KMS-11 (cell line): ENCODE measurements at regions not wholly inside any gene's neighbourhood (a gene's known extent, or its start where the extent isn't known, plus 50 kb on each side); places are given as distances from the start of the nearest gene placed in this dataset.
A peak's percentile ranks its signal among the peaks of the same experiment; 100 is the strongest.
"Not testable (repeated sequence)": the region's sequence is repeated elsewhere in the genome, so short reads cannot be mapped to it uniquely, and the experiment has no call there.

Source experiments
- H2AFZ ChIP-seq: fragments of 200-600 bp; sonication (generic); 2 replicates; pipeline ENCODE4 v1.6.1; 2016; ENCODE audit warnings: antibody characterized with exemption, mixed run types, low read depth
- H3K27ac ChIP-seq: fragments of 200-600 bp; sonication (generic); 2 replicates; pipeline ENCODE4 v1.6.1; 2016; ENCODE audit warnings: mild to moderate bottlenecking, mixed run types
- H3K27me3 ChIP-seq: fragments of 200-600 bp; sonication (generic); 2 replicates; pipeline ENCODE4 v1.6.1; 2017; ENCODE audit warnings: mild to moderate bottlenecking, low read depth, mixed run types, moderate library complexity; ENCODE audit not compliant: insufficient read depth
- H3K36me3 ChIP-seq: fragments of 200-600 bp; sonication (generic); 2 replicates; pipeline ENCODE4 v1.6.1; 2017; ENCODE audit warnings: mild to moderate bottlenecking, mixed run types; ENCODE audit not compliant: insufficient read depth
- H3K4me1 ChIP-seq: fragments of 200-600 bp; sonication (generic); 2 replicates; pipeline ENCODE4 v1.6.1; 2016; ENCODE audit warnings: mild to moderate bottlenecking, low read depth, mixed run types; ENCODE audit not compliant: poor library complexity, severe bottlenecking
- H3K4me2 ChIP-seq: fragments of 200-600 bp; sonication (generic); 2 replicates; pipeline ENCODE4 v1.7.0; 2016; ENCODE audit warnings: mild to moderate bottlenecking, mixed run types
- H3K4me3 ChIP-seq: fragments of 200-600 bp; sonication (generic); IDR thresholded peaks from 2 replicates; pipeline ENCODE4 v1.6.1; 2017; ENCODE audit warnings: low read depth, low read length, mixed read lengths; ENCODE audit not compliant: insufficient read depth
- H3K79me2 ChIP-seq: fragments of 200-600 bp; sonication (generic); 2 replicates; pipeline ENCODE4 v1.6.1; 2016; ENCODE audit warnings: low read depth, mixed run types; ENCODE audit not compliant: insufficient read depth
- H3K9ac ChIP-seq: fragments of 200-600 bp; sonication (generic); 2 replicates; pipeline ENCODE4 v1.6.1; 2016; ENCODE audit warnings: mild to moderate bottlenecking, mixed run types
- H4K20me1 ChIP-seq: fragments of 200-600 bp; sonication (generic); 2 replicates; pipeline ENCODE4 v1.6.1; 2016; ENCODE audit warnings: mild to moderate bottlenecking, mixed run types; ENCODE audit not compliant: insufficient read depth
- TF ChIP-seq, protein P1 (sequence below): fragments of 200-600 bp; sonication (generic); conservative IDR thresholded peaks from 2 replicates; pipeline ENCODE4 v1.6.1; 2017; ENCODE audit warnings: low read depth, mild to moderate bottlenecking, antibody characterized with exemption, low read length, moderate library complexity, mixed read lengths

DNA sequence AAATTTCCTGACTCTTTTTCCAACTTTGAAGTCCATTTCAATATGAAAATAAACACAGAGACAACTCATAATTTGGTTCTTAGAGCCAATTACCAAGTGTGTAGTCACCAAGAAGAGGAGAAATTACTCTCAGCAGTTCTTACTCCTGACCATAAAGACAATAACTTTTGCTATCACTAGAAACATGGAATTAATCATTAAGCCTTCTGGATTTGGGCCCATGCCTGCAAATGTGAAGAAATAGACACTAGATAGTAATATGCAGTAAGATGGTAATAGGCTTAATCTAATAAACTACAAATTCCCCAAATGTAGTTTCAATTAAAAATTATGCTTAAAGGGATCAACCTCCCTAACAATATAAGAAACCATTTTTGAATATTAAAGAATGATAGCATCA is 185.1 kb upstream of the AGTR1 start:
- Histone ChIP-seq H4K20me1 (no peaks in the 10 kb centered on the region), H3K4me2 (no peak overlapping the region), H3K9ac (no peak overlapping the region), H3K27me3 (no peaks in the 10 kb centered on the region), H3K4me3 (no peak overlapping the region), H3K79me2 (no peaks in the 10 kb centered on the region), H3K36me3 (no peaks in the 10 kb centered on the region), H2AFZ (no peak overlapping the region), H3K27ac (no peak overlapping the region), H3K4me1 (peaks cover 19% of the 10 kb centered on the region)
- TF ChIP-seq, protein P1, sequence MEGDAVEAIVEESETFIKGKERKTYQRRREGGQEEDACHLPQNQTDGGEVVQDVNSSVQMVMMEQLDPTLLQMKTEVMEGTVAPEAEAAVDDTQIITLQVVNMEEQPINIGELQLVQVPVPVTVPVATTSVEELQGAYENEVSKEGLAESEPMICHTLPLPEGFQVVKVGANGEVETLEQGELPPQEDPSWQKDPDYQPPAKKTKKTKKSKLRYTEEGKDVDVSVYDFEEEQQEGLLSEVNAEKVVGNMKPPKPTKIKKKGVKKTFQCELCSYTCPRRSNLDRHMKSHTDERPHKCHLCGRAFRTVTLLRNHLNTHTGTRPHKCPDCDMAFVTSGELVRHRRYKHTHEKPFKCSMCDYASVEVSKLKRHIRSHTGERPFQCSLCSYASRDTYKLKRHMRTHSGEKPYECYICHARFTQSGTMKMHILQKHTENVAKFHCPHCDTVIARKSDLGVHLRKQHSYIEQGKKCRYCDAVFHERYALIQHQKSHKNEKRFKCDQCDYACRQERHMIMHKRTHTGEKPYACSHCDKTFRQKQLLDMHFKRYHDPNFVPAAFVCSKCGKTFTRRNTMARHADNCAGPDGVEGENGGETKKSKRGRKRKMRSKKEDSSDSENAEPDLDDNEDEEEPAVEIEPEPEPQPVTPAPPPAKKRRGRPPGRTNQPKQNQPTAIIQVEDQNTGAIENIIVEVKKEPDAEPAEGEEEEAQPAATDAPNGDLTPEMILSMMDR: no peak

- no peaks in the 10 kb centered on the region for H3K36me3 ChIP-seq
- H4K20me1 ChIP-seq: no peaks in the 10 kb centered on the region
- no peak overlapping the region for H3K27ac ChIP-seq
- H3K79me2 ChIP-seq: no peaks in the 10 kb centered on the region
- H2AFZ ChIP-seq: no peak overlapping the region
- TF ChIP-seq, protein P1: no peak
- H3K9ac ChIP-seq: no peak overlapping the region
- no peaks in the 10 kb centered on the region for H3K27me3 ChIP-seq
- H3K4me1 ChIP-seq: peaks cover 19% of the 10 kb centered on the region
- H3K4me2 ChIP-seq: peak overlapping the region; percentile 50
- no peak overlapping the region for H3K4me3 ChIP-seq
These were observed 184.6 kb upstream of the AGTR1 start for GRCh38 chr3:148513096-148513543.

GRCh38 chr3:148518520-148518919 is 179.2 kb upstream of the AGTR1 start:
- TF ChIP-seq, protein P1: no peak
- H3K9ac ChIP-seq: no peak overlapping the region
- H3K27me3 ChIP-seq: no peaks in the 10 kb centered on the region
- no peak overlapping the region for H3K4me2 ChIP-seq
- no peaks in the 10 kb centered on the region for H3K36me3 ChIP-seq
- H2AFZ ChIP-seq: no peak overlapping the region
- H3K79me2 ChIP-seq: no peaks in the 10 kb centered on the region
- no peak overlapping the region for H3K4me3 ChIP-seq
- H3K4me1 ChIP-seq: peaks cover 6% of the 10 kb centered on the region
- H4K20me1 ChIP-seq: no peaks in the 10 kb centered on the region
- no peak overlapping the region for H3K27ac ChIP-seq

- not testable (repeated sequence) for H3K27me3 ChIP-seq, H3K79me2 ChIP-seq, H3K27ac ChIP-seq, H3K36me3 ChIP-seq, H3K9ac ChIP-seq, H2AFZ ChIP-seq, H3K4me3 ChIP-seq, H3K4me2 ChIP-seq, H3K4me1 ChIP-seq, H4K20me1 ChIP-seq
These were observed 172.1 kb upstream of the AGTR1 start for GRCh38 chr3:148525621-148526020.

GRCh38 chr3:148528024-148528423 is 169.7 kb upstream of the AGTR1 start:
- Histone ChIP-seq H3K4me3 (no peak overlapping the region), H3K27me3 (no peaks in the 10 kb centered on the region), H3K4me2 (no peak overlapping the region), H3K79me2 (no peaks in the 10 kb centered on the region), H4K20me1 (no peaks in the 10 kb centered on the region), H3K27ac (no peak overlapping the region), H2AFZ (no peak overlapping the region), H3K36me3 (no peaks in the 10 kb centered on the region), H3K9ac (no peak overlapping the region), H3K4me1 (no peaks in the 10 kb centered on the region)
- TF ChIP-seq, protein P1: no peak
